Lower lobe of right lung (tissue), 2 donors: ENCODE measurements at regions not wholly inside any gene's neighbourhood (a gene's known extent, or its start where the extent isn't known, plus 50 kb on each side); places are given as distances from the start of the nearest gene placed in this dataset.
"Not testable (repeated sequence)": the region's sequence is repeated elsewhere in the genome, so short reads cannot be mapped to it uniquely, and the experiment has no call there.

Experiments used
- ATAC-seq, 2 donors: fragments of 200-7000 bp; cut with Tn5 transposase; one replicate each; pipeline ENCODE4 v1.9.1; 2020 to 2022; ENCODE audit warnings: mild to moderate bottlenecking in 2 of 2, moderate library complexity in 2 of 2
- DNase-seq: peaks from one replicate; pipeline ENCODE4 v3.0.0-alpha.2; 2020
- H3K27ac ChIP-seq: fragments of 200-600 bp; one replicate; pipeline ENCODE4 v1.8.0; 2022
- H3K27me3 ChIP-seq: fragments of 200-600 bp; one replicate; pipeline ENCODE4 v1.8.0; 2022; ENCODE audit warnings: low read depth
- H3K36me3 ChIP-seq: fragments of 200-600 bp; one replicate; pipeline ENCODE4 v1.8.0; 2022; ENCODE audit warnings: mild to moderate bottlenecking
- H3K4me1 ChIP-seq: fragments of 200-600 bp; one replicate; pipeline ENCODE4 v1.8.0; 2022
- H3K4me3 ChIP-seq: fragments of 200-600 bp; one replicate; pipeline ENCODE4 v1.8.0; 2022; ENCODE audit warnings: mild to moderate bottlenecking
- H3K9me3 ChIP-seq: fragments of 200-600 bp; one replicate; pipeline ENCODE4 v1.8.0; 2022
- CTCF ChIP-seq: fragments of 200-600 bp; IDR thresholded peaks from one replicate; pipeline ENCODE4 v1.8.0; 2022; ENCODE audit warnings: antibody characterized with exemption, mild to moderate bottlenecking
- intact Hi-C: fragments of 100-400 bp; cut with DNase I; formaldehyde crosslinking; loops from one replicate; pipeline ENCODE4 v1.11.0; 2022
- donor health status: DM: no; HTN: yes; CAD: no; lungs with severe emphysema.

GRCh38 chr9:64370344-64370743, 914.7 kb downstream of the FOXD4L5 start:
- H3K4me1 ChIP-seq, DNase-seq, H3K9me3 ChIP-seq, H3K27me3 ChIP-seq, H3K4me3 ChIP-seq, ATAC-seq, H3K27ac ChIP-seq, H3K36me3 ChIP-seq, intact Hi-C loops: not testable (repeated sequence)

DNA sequence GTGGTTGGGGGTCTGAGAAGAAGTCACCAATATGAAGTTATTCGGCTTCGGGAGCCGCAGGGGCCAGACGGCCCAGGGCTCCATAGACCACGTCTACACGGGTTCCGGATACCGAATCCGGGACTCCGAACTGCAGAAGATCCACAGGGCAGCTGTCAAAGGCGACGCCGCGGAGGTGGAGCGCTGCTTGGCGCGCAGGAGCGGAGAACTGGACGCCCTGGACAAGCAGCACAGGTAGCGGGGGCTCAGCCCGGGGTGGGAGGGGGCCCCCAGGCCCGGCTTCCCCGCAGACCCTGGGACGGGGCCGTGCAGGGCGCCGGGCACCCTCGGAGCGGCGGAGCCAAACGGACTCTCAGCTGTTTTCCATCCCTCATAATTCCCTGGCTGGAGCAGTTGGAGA, 915.4 kb downstream of the FOXD4L5 start:
- ATAC-seq, H3K4me3 ChIP-seq, H3K9me3 ChIP-seq, H3K27ac ChIP-seq, DNase-seq, H3K36me3 ChIP-seq, intact Hi-C loops, H3K27me3 ChIP-seq, H3K4me1 ChIP-seq: not testable (repeated sequence)

DNA sequence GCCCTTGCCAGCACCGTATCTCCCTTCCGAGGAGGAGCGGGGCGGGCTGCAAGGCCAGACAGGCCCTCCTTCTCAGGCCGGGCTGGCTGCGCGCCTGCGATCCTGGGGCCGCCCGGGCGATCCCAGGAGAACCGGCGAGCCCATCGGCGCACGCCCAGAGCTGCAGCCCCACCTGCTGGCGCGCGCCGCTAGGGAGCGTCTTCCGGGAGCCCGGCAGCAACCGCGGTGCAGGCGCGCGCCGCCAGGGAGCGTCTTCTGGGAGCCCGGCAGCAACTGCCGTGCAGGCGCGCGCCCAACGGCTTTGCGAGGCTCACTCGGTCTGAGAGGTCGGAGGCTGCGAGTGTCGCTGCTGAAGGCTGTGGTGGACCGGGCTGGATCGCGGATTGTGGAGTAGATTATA, 915.9 kb downstream of the FOXD4L5 start:
- H3K27me3 ChIP-seq, intact Hi-C loops, H3K9me3 ChIP-seq, H3K36me3 ChIP-seq, H3K27ac ChIP-seq, H3K4me3 ChIP-seq, H3K4me1 ChIP-seq: not testable (repeated sequence)
- DNase-seq = peak; percentile 83
- ATAC-seq = peak; percentile 100
- peak; percentile 18 for TF ChIP-seq CTCF

- H3K4me1 ChIP-seq, H3K36me3 ChIP-seq, H3K27ac ChIP-seq, intact Hi-C loops, DNase-seq, H3K27me3 ChIP-seq, H3K4me3 ChIP-seq, ATAC-seq, H3K9me3 ChIP-seq: not testable (repeated sequence)
These were observed 916.4 kb downstream of the FOXD4L5 start for GRCh38 chr9:64368644-64368942.

- H3K4me1 ChIP-seq, H3K27me3 ChIP-seq, H3K4me3 ChIP-seq, H3K27ac ChIP-seq, H3K9me3 ChIP-seq, DNase-seq, ATAC-seq, intact Hi-C loops, H3K36me3 ChIP-seq: not testable (repeated sequence)
These were observed 917.0 kb downstream of the FOXD4L5 start for GRCh38 chr9:64367826-64368643.
